ENCODE measurements at regions not wholly inside any gene's neighbourhood (a gene's known extent, or its start where the extent isn't known, plus 50 kb on each side); places are given as distances from the start of the nearest gene placed in this dataset.

DNA sequence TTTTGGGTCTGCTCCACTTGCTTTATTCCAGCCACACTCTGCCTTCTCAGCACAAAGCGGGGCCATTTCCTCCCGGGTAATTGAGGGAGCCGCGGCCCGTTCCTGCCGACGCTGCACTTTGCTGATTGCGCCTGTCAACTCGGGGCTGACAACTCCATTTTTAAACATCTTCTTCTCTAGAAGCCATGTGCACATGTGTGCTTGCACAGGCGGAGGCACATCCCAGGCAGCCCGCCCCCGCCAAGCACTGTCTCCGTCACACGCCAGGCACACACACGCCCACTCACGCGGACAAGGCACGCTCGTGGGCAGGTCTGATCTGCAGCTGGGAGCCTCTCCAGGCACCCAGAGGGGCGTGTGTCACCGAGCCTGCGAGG, 63.2 kb downstream of the ENGASE start:
- Histone ChIP-seq H3K23ac (ENCODE audit: insufficient read length, low read depth, low read length) (no peak overlapping the region), H4K91ac (ENCODE audit: insufficient read length, low read depth, low read length) (no peak overlapping the region), H2BK12ac (ENCODE audit: insufficient read length, low read depth, low read length) (no peak overlapping the region), H3K56ac (ENCODE audit: insufficient read length, low read depth, low read length) (no peak overlapping the region), H3K27me3 (ENCODE audit: insufficient read depth, low read length) (no peaks in the 10 kb centered on the region), H3K18ac (ENCODE audit: insufficient read length, low read depth, low read length) (no peak overlapping the region), H4K20me1 (ENCODE audit: control insufficient read depth, insufficient read depth, insufficient read length) (no peaks in the 10 kb centered on the region), H2AK5ac (ENCODE audit: insufficient read length, low read length) (no peak overlapping the region), H3K23me2 (ENCODE audit: insufficient read length, low read depth, low read length, poor library complexity, severe bottlenecking) (no peaks in the 10 kb centered on the region), H3K9ac (ENCODE audit: extremely low read depth, insufficient read length, low read length) (no peak overlapping the region), H3K79me2 (ENCODE audit: insufficient read depth, low read length) (no peaks in the 10 kb centered on the region), H3K4me2 (ENCODE audit: insufficient read depth, insufficient read length, low read length) (no peak overlapping the region), H3T11ph (ENCODE audit: low read length) (no peak overlapping the region), H4K5ac (ENCODE audit: insufficient read length, low read depth, low read length) (no peak overlapping the region), H2BK15ac (ENCODE audit: low read depth, low read length) (no peak overlapping the region), H3K4ac (ENCODE audit: low read depth, low read length) (no peak overlapping the region), H3K4me1 (ENCODE audit: insufficient read depth, low read length) (no peaks in the 10 kb centered on the region), H3K79me1 (ENCODE audit: insufficient read depth, low read depth, low read length, poor library complexity, severe bottlenecking) (no peaks in the 10 kb centered on the region), H2BK120ac (ENCODE audit: low read depth, low read length, poor library complexity, severe bottlenecking) (no peak overlapping the region), H2BK5ac (ENCODE audit: insufficient read length, low read length) (no peak overlapping the region), H3K9me3 (ENCODE audit: control insufficient read depth, low read depth, low read length) (no peaks in the 10 kb centered on the region), H2AFZ (ENCODE audit: low read length) (no peak overlapping the region), H4K8ac (replicated peaks; ENCODE audit: insufficient read length, low read depth, low read length) (no peak overlapping the region), H3K14ac (ENCODE audit: insufficient read depth, low read length) (no peak overlapping the region), H3K27ac (ENCODE audit: insufficient read length, low read depth, low read length) (no peak overlapping the region), H2BK20ac (ENCODE audit: low read depth, low read length, poor library complexity, severe bottlenecking) (no peak overlapping the region)
- peaks cover 0 to 8% (median 3%) of the 10 kb centered on the region in 3 experiments; a peak in 3 of 7 replicates for H3K36me3 Mint-ChIP-seq (ENCODE audit: insufficient read depth in 1 of 3, low read depth in 3 of 3)
- no peak overlapping the region for H3K4me3 Mint-ChIP-seq
- TF ChIP-seq, protein P1, sequence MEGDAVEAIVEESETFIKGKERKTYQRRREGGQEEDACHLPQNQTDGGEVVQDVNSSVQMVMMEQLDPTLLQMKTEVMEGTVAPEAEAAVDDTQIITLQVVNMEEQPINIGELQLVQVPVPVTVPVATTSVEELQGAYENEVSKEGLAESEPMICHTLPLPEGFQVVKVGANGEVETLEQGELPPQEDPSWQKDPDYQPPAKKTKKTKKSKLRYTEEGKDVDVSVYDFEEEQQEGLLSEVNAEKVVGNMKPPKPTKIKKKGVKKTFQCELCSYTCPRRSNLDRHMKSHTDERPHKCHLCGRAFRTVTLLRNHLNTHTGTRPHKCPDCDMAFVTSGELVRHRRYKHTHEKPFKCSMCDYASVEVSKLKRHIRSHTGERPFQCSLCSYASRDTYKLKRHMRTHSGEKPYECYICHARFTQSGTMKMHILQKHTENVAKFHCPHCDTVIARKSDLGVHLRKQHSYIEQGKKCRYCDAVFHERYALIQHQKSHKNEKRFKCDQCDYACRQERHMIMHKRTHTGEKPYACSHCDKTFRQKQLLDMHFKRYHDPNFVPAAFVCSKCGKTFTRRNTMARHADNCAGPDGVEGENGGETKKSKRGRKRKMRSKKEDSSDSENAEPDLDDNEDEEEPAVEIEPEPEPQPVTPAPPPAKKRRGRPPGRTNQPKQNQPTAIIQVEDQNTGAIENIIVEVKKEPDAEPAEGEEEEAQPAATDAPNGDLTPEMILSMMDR (conservative IDR thresholded peaks at IDR 0.05): no peak
- no peak overlapping the region; a peak in 2 of 7 replicates for H3K27ac Mint-ChIP-seq
- H3K9me3 Mint-ChIP-seq: peaks cover 4 to 6% of the 10 kb centered on the region in 2 experiments; a peak in 3 of 5 replicates
- DNase-seq: no peak
- peaks cover 5% of the 10 kb centered on the region for H3K27me3 Mint-ChIP-seq (ENCODE audit: low read depth)
- WGBS (ENCODE audit: extremely low coverage, insufficient read length, low lambda C conversion rate): no CpG with 5 or more reads among the region's 22 CpGs
- H3K4me1 Mint-ChIP-seq: peaks cover 6 to 23% of the 10 kb centered on the region in 2 experiments; a peak in 3 of 4 replicates

Data from H9 (cell line).